ENCODE measurements at regions not wholly inside any gene's neighbourhood (a gene's known extent, or its start where the extent isn't known, plus 50 kb on each side); places are given as distances from the start of the nearest gene placed in this dataset.

DNA sequence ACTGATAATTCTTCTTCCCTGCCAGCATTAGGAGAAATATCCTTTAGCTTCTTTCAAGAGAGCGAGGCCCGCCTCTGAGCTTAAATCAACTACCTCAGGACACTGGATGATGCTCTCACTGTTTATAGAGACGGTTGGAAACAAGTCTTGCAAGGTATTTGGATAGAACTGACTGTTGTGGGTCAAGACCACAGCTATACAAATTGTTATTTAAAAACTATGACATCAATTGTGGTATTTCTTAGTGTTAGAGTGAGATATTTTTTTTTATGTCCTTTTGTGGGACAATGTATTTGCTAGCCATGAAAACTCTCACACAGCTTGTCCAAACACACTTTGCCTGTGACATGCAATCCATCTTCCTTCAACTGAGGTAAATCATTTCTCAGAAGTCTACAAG, 136.3 kb upstream of the PHACTR1 start:
- no peak for TF ChIP-seq EP300 (IDR thresholded peaks at IDR 0.05; ENCODE audit: borderline replicate concordance in 1 of 2, low read depth in 2 of 2, low read length in 2 of 2)
- TF ChIP-seq, protein P1, sequence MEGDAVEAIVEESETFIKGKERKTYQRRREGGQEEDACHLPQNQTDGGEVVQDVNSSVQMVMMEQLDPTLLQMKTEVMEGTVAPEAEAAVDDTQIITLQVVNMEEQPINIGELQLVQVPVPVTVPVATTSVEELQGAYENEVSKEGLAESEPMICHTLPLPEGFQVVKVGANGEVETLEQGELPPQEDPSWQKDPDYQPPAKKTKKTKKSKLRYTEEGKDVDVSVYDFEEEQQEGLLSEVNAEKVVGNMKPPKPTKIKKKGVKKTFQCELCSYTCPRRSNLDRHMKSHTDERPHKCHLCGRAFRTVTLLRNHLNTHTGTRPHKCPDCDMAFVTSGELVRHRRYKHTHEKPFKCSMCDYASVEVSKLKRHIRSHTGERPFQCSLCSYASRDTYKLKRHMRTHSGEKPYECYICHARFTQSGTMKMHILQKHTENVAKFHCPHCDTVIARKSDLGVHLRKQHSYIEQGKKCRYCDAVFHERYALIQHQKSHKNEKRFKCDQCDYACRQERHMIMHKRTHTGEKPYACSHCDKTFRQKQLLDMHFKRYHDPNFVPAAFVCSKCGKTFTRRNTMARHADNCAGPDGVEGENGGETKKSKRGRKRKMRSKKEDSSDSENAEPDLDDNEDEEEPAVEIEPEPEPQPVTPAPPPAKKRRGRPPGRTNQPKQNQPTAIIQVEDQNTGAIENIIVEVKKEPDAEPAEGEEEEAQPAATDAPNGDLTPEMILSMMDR (IDR thresholded peaks at IDR 0.05; ENCODE audit: control extremely low read depth in 1 of 3, insufficient read depth in 1 of 3, low read depth in 1 of 3, low read length in 3 of 3): no peak
- TF ChIP-seq JUND (IDR thresholded peaks at IDR 0.05; ENCODE audit: low read length): no peak
- no peak for TF ChIP-seq HDAC6 (IDR thresholded peaks at IDR 0.05; ENCODE audit: low read depth, low read length)
- no peak for TF ChIP-seq EGR1 (IDR thresholded peaks at IDR 0.05; ENCODE audit: borderline replicate concordance, low read depth, low read length)

Data from H1 (cell line).